IMR-90 (cell line): ENCODE measurements at regions not wholly inside any gene's neighbourhood (a gene's known extent, or its start where the extent isn't known, plus 50 kb on each side); places are given as distances from the start of the nearest gene placed in this dataset.

ENCODE experiments used
- ATAC-seq: fragments of 200-7000 bp; cut with Tn5 transposase; 2 replicates; pipeline ENCODE4 v1.9.1; 2020; ENCODE audit warnings: low read depth, mild to moderate bottlenecking, moderate library complexity
- BruUV-seq: library from RNA; stranded (reverse); fragments of 400-500 nt; replicated peaks from 2 replicates; lab custom pipeline; 2021; lab: Mats Ljungman, UMichigan
- CTCF ChIA-PET: fragments of 300-600 bp; formaldehyde crosslinking; extraction: SDS; loops from one replicate; lab custom pipeline; 2021; ENCODE audit warnings: antibody characterized with exemption; lab: Yijun Ruan, JAX
- POLR2A ChIA-PET: fragments of 300-600 bp; sonication (Branson Sonifier 250); formaldehyde crosslinking; loops from one replicate; lab custom pipeline; 2022; ENCODE audit warnings: antibody characterized with exemption; ENCODE audit not compliant: unreplicated experiment; lab: Charles Lee
- DNase-seq: peaks from one replicate; pipeline ENCODE4 v3.0.0; 2013
- H2AFZ ChIP-seq: replicated peaks from 2 replicates; pipeline ENCODE3; 2013; ENCODE audit warnings: low read length, mild to moderate bottlenecking; ENCODE audit not compliant: poor library complexity
- H2AK5ac ChIP-seq: 2 replicates; pipeline ENCODE4 v1.6.1; 2013; ENCODE audit warnings: low read depth, low read length, inconsistent platforms
- H2AK9ac ChIP-seq: replicated peaks from 2 replicates; pipeline ENCODE3; 2013; ENCODE audit warnings: mild to moderate bottlenecking, low read depth, low read length, moderate library complexity; ENCODE audit not compliant: poor library complexity
- H2BK120ac ChIP-seq: 2 replicates; pipeline ENCODE4 v1.6.1; 2013; ENCODE audit warnings: low read depth, low read length, inconsistent platforms
- H2BK15ac ChIP-seq: 3 replicates; pipeline ENCODE4 v1.6.1; 2013; ENCODE audit warnings: low read depth, low read length, inconsistent platforms
- H2BK20ac ChIP-seq: 2 replicates; pipeline ENCODE4 v1.6.1; 2013; ENCODE audit warnings: low read depth, mild to moderate bottlenecking, inconsistent platforms, low read length, moderate library complexity
- H2BK5ac ChIP-seq: 2 replicates; pipeline ENCODE4 v1.6.1; 2013; ENCODE audit warnings: mild to moderate bottlenecking, low read depth, low read length, inconsistent platforms; ENCODE audit not compliant: poor library complexity, severe bottlenecking
- H3K14ac ChIP-seq: replicated peaks from 2 replicates; pipeline ENCODE4 v1.6.1; 2013; ENCODE audit warnings: low read depth, low read length, inconsistent platforms
- H3K18ac ChIP-seq: 2 replicates; pipeline ENCODE4 v1.6.1; 2013; ENCODE audit warnings: low read depth, low read length, control low read depth
- H3K23ac ChIP-seq: 2 replicates; pipeline ENCODE4 v1.6.1; 2013; ENCODE audit warnings: low read depth, low read length, inconsistent platforms
- H3K27ac ChIP-seq: 2 replicates; pipeline ENCODE4 v1.5.1; 2013; ENCODE audit warnings: mild to moderate bottlenecking, control low read depth, low read length; ENCODE audit not compliant: insufficient read depth
- H3K27me3 ChIP-seq: 2 replicates; pipeline ENCODE4 v1.6.1; 2013; ENCODE audit warnings: low read length; ENCODE audit not compliant: control insufficient read depth, insufficient read depth
- H3K36me3 ChIP-seq: 2 replicates; pipeline ENCODE4 v1.6.1; 2013; ENCODE audit warnings: low read length, mixed read lengths; ENCODE audit not compliant: control insufficient read depth, insufficient read depth
- H3K4ac ChIP-seq: 2 replicates; pipeline ENCODE4 v1.6.1; 2013; ENCODE audit warnings: low read depth, low read length, inconsistent platforms
- H3K4me1 ChIP-seq: 2 replicates; pipeline ENCODE4 v1.6.1; 2013; ENCODE audit warnings: low read length, mixed read lengths; ENCODE audit not compliant: control insufficient read depth, insufficient read depth
- H3K4me2 ChIP-seq: 2 replicates; pipeline ENCODE4 v1.6.1; 2013; ENCODE audit warnings: low read depth, mild to moderate bottlenecking, control low read depth, low read length, moderate library complexity
- H3K4me3 ChIP-seq: 2 replicates; pipeline ENCODE4 v1.5.1; 2013; ENCODE audit warnings: low read depth, mild to moderate bottlenecking, control low read depth, low read length, moderate library complexity; ENCODE audit not compliant: insufficient read depth
- H3K56ac ChIP-seq: 2 replicates; pipeline ENCODE4 v1.6.1; 2013; ENCODE audit warnings: low read length, inconsistent platforms; ENCODE audit not compliant: insufficient read depth; ENCODE audit errors: extremely low read depth
- H3K79me1 ChIP-seq, 2 experiments: 2 replicates each; pipeline ENCODE4 v1.6.1; 2013; ENCODE audit warnings: low read length in 2 of 2, inconsistent platforms in 1 of 2, low read depth in 1 of 2
- H3K9ac ChIP-seq: 2 replicates; pipeline ENCODE4 v1.6.1; 2013; ENCODE audit warnings: low read depth, low read length, control low read depth
- H3K9me1 ChIP-seq: 2 replicates; pipeline ENCODE4 v1.6.1; 2013; ENCODE audit warnings: low read length, inconsistent platforms; ENCODE audit not compliant: insufficient read depth
- H3K9me3 ChIP-seq: 2 replicates; pipeline ENCODE4 v1.6.1; 2013; ENCODE audit warnings: low read length; ENCODE audit not compliant: control insufficient read depth, insufficient read depth
- H4K20me1 ChIP-seq: 2 replicates; pipeline ENCODE4 v1.6.1; 2013; ENCODE audit warnings: low read length, inconsistent platforms; ENCODE audit not compliant: insufficient read depth
- H4K5ac ChIP-seq: 2 replicates; pipeline ENCODE4 v1.6.1; 2013; ENCODE audit warnings: mild to moderate bottlenecking, low read depth, low read length, control low read depth
- H4K8ac ChIP-seq, 2 experiments: 2 replicates each; pipeline ENCODE4 v1.6.1; 2013; ENCODE audit warnings: low read depth in 2 of 2, low read length in 2 of 2, control low read depth in 1 of 2, inconsistent platforms in 1 of 2
- H4K91ac ChIP-seq: 2 replicates; pipeline ENCODE4 v1.6.1; 2013; ENCODE audit warnings: low read depth, low read length, inconsistent platforms; ENCODE audit not compliant: insufficient read depth
- BHLHE40 ChIP-seq: fragments of 150-350 bp; IDR thresholded peaks from 2 replicates; pipeline ENCODE4 v1.6.1; 2016; ENCODE audit warnings: mild to moderate bottlenecking, low read depth, low read length
- CHD1 ChIP-seq: IDR thresholded peaks from 2 replicates; pipeline ENCODE4 v1.6.1; 2012; ENCODE audit warnings: low read depth, low read length, improper control_type of control experiment
- FOS ChIP-seq: fragments of 150-350 bp; IDR thresholded peaks from 2 replicates; pipeline ENCODE4 v1.6.1; 2016; ENCODE audit warnings: low read depth, low read length
- MAFK ChIP-seq: IDR thresholded peaks from 2 replicates; pipeline ENCODE4 v1.6.1; 2012; ENCODE audit warnings: low read depth, low read length, improper control_type of control experiment
- MAZ ChIP-seq: IDR thresholded peaks from 2 replicates; pipeline ENCODE4 v1.6.1; 2012; ENCODE audit warnings: low read depth, mild to moderate bottlenecking, low read length, improper control_type of control experiment, moderate library complexity, borderline replicate concordance
- MXI1 ChIP-seq: IDR thresholded peaks from 2 replicates; pipeline ENCODE4 v1.6.1; 2012; ENCODE audit warnings: low read depth, mild to moderate bottlenecking, low read length, moderate library complexity, borderline replicate concordance
- NFE2L2 ChIP-seq: fragments of 150-350 bp; IDR thresholded peaks from 2 replicates; pipeline ENCODE4 v1.6.1; 2016; ENCODE audit warnings: low read depth, mild to moderate bottlenecking, low read length
- POLR2A ChIP-seq: IDR thresholded peaks from 2 replicates; pipeline ENCODE4 v1.6.1; 2012; ENCODE audit warnings: mild to moderate bottlenecking, low read depth, low read length
- RAD21 ChIP-seq: IDR thresholded peaks from 2 replicates; pipeline ENCODE4 v1.6.1; 2012; ENCODE audit warnings: low read length, improper control_type of control experiment
- RCOR1 ChIP-seq: IDR thresholded peaks from 2 replicates; pipeline ENCODE4 v1.6.1; 2012; ENCODE audit warnings: mild to moderate bottlenecking, low read length, improper control_type of control experiment; ENCODE audit not compliant: insufficient replicate concordance
- SMC3 ChIP-seq: fragments of 150-350 bp; IDR thresholded peaks from 2 replicates; pipeline ENCODE4 v1.6.1; 2016; ENCODE audit warnings: low read depth, mild to moderate bottlenecking, antibody characterized with exemption, low read length, moderate library complexity
- dilution Hi-C: fragments of 300-500 bp; cut with HindIII; formaldehyde crosslinking; loops from one replicate; pipeline ENCODE4 v1.14.3; 2018; ENCODE audit warnings: low sequenced_read_pairs; ENCODE audit not compliant: unreplicated experiment
- in situ Hi-C: fragments of 300-500 bp; cut with MboI; formaldehyde crosslinking; loops from 3 replicates; pipeline ENCODE4 v1.14.3; 2019; ENCODE audit warnings: low sequenced_read_pairs, inconsistent platforms, mixed read lengths
- intact Hi-C: fragments of 100-400 bp; cut with micrococcal nuclease; formaldehyde crosslinking; loops from 2 replicates; pipeline ENCODE4 v1.10.0; 2022

- ATAC-seq (no peak), DNase-seq (no peak)
- Histone ChIP-seq H2AK9ac (no peak overlapping the region), H3K4me3 (no peak overlapping the region), H3K4me2 (no peak overlapping the region), H2BK5ac (no peak overlapping the region), H2BK15ac (no peak overlapping the region), H3K23ac (no peak overlapping the region), H4K91ac (no peak overlapping the region), H3K4ac (no peak overlapping the region), H3K4me1 (no peaks in the 10 kb centered on the region), H4K20me1 (no peaks in the 10 kb centered on the region), H4K5ac (no peak overlapping the region), H3K9me3 (no peaks in the 10 kb centered on the region), H2AFZ (no peak overlapping the region), H3K27ac (no peak overlapping the region), H4K8ac (no peak overlapping the region), H3K56ac (no peak overlapping the region), H3K14ac (no peak overlapping the region), H2BK120ac (no peak overlapping the region), H2BK20ac (no peak overlapping the region), H3K27me3 (no peaks in the 10 kb centered on the region; the same call in 1 of the 2 replicates), H3K79me1 (no peaks in the 10 kb centered on the region), H3K9ac (no peak overlapping the region), H3K9me1 (no peaks in the 10 kb centered on the region), H3K36me3 (no peaks in the 10 kb centered on the region), H3K18ac (no peak overlapping the region), H2AK5ac (no peak overlapping the region)
- in situ Hi-C loops, result no loop called here
- intact Hi-C loops, result no loop called here
- dilution Hi-C loops, result no loop called here
- TF ChIP-seq MAZ (no peak), BHLHE40 (no peak), MXI1 (no peak), SMC3 (no peak), NFE2L2 (no peak), RAD21 (no peak), MAFK (no peak), RCOR1 (no peak), POLR2A (no peak), FOS (no peak), CHD1 (no peak)
- no TSS peak for BruUV-seq
- ChIA-PET CTCF (no interaction called here), POLR2A (no interaction called here)
Observed at GRCh38 chr3:34139566-34139965, 341.1 kb downstream of the PDCD6IP start.
